ACC112 (cell line): ENCODE measurements at regions not wholly inside any gene's neighbourhood (a gene's known extent, or its start where the extent isn't known, plus 50 kb on each side); places are given as distances from the start of the nearest gene placed in this dataset.
A peak's percentile ranks its signal among the peaks of the same experiment; 100 is the strongest.

ENCODE experiments used
- H2AFZ ChIP-seq: fragments of 200-600 bp; sonication (generic); one replicate; pipeline ENCODE4 v1.6.0; 2017; ENCODE audit warnings: antibody characterized with exemption, low read length; ENCODE audit not compliant: unreplicated experiment
- H3K27ac ChIP-seq: fragments of 200-600 bp; sonication (generic); 2 replicates; pipeline ENCODE4 v1.5.1; 2014; ENCODE audit warnings: low read depth, mild to moderate bottlenecking, antibody characterized with exemption, low read length, moderate library complexity
- H3K27me3 ChIP-seq: fragments of 200-600 bp; sonication (generic); 2 replicates; pipeline ENCODE4 v1.6.1; 2014; ENCODE audit warnings: mild to moderate bottlenecking, antibody characterized with exemption, low read length, moderate library complexity, mixed read lengths; ENCODE audit not compliant: insufficient read depth
- H3K36me3 ChIP-seq: fragments of 200-600 bp; sonication (generic); 2 replicates; pipeline ENCODE4 v1.6.1; 2016; ENCODE audit warnings: mild to moderate bottlenecking, antibody characterized with exemption, low read length, moderate library complexity, mixed read lengths; ENCODE audit not compliant: insufficient read depth
- H3K4me1 ChIP-seq: fragments of 200-600 bp; sonication (generic); one replicate; pipeline ENCODE4 v1.6.1; 2016; ENCODE audit warnings: low read length, mixed read lengths; ENCODE audit not compliant: insufficient read depth, unreplicated experiment, control insufficient read depth
- H3K4me3 ChIP-seq: fragments of 200-600 bp; sonication (generic); 2 replicates; pipeline ENCODE4 v1.5.1; 2014; ENCODE audit warnings: mild to moderate bottlenecking, low read depth, low read length
- H3K79me2 ChIP-seq: fragments of 200-600 bp; sonication (generic); one replicate; pipeline ENCODE4 v1.6.0; 2016; ENCODE audit warnings: low read length; ENCODE audit not compliant: control insufficient read depth, unreplicated experiment, insufficient read depth

DNA sequence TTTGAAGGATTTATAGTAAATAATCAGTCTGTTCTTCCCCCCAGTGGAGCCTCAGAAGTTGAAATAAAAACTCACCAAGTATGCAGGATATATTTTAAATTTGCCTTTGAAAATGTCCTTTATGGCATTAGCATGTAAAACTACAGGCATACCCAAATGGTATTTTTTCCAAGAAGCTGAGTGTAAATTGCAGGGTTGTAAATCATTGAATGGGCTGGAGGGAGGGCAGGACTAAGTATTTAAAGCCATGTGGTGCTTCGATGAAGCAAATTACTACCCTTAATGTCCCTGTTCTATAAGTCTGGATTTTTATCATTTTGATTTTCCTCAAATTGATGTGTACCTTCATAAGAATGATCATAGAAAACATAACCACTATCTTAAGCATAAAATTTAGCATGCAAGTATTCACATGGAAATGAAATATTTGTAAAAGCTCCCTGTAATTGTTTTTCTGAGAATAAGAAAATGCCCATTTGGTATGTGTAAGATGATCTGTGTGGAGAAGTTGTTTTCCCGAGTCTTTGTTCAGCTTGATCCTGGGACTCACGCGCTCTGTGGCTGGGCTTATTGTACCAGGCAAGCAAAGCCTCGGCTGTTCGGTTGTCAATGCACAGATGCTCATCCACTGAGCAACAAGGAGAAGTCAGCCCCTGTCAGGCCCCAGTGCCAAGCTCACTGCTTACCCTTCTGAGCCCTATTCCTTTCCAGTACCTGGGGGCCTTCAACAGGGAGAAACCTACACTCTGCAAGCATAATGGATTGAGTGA, 66.7 kb downstream of the CD164 start:
- Histone ChIP-seq H3K27ac (no peak overlapping the region), H3K27me3 (no peaks in the 10 kb centered on the region), H3K79me2 (no peaks in the 10 kb centered on the region), H2AFZ (no peak overlapping the region), H3K4me3 (no peak overlapping the region), H3K4me1 (no peaks in the 10 kb centered on the region), H3K36me3 (no peaks in the 10 kb centered on the region)

DNA sequence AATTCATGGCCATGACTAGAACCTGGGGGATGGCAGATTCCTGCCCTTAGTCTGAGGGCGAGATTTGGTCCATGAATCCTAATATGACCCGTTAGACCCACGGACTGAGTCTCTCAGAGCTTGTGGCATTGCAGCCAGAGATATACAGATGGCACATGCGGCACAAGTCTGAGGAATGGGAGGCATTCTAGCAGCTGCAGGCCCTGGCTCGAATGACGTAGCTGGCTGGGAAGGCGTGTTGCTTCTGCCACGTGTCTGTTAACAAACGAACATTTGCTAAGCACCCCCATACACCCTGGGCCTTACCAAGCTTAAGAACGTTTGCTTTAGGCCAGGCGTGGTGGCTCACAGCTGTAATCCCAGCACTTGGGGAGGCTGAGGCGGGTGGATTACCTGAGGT, 68.0 kb downstream of the CD164 start:
- H2AFZ ChIP-seq = no peak overlapping the region

DNA sequence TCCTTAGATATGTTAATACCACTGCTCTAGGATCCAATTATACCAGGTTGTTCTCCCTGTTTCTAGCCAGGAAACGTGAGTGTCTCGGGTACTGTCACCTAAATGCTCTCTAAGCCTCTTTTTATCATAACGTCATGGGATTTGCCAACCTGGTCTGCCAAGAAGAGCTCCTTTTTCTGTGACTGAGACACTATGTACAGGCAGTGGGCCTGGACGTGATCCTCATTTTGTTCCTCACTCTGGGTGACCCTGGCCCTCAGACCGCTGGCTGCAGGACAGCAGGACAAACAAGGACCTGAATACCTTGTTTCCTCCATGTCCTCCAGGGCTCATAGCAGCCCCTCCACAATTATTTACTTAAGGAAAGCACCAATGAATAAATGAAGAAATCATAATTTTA, 69.1 kb downstream of the CD164 start:
- Histone ChIP-seq H3K27ac (no peak overlapping the region), H2AFZ (no peak overlapping the region), H3K79me2 (no peaks in the 10 kb centered on the region), H3K36me3 (no peaks in the 10 kb centered on the region), H3K27me3 (no peaks in the 10 kb centered on the region), H3K4me3 (no peak overlapping the region), H3K4me1 (no peaks in the 10 kb centered on the region)

More for the DNA sequence above, 68.0 kb downstream of the CD164 start:
- Histone ChIP-seq H3K27ac (no peak overlapping the region), H3K4me3 (no peak overlapping the region), H3K4me1 (no peaks in the 10 kb centered on the region), H3K27me3 (no peaks in the 10 kb centered on the region), H3K36me3 (no peaks in the 10 kb centered on the region), H3K79me2 (no peaks in the 10 kb centered on the region)

DNA sequence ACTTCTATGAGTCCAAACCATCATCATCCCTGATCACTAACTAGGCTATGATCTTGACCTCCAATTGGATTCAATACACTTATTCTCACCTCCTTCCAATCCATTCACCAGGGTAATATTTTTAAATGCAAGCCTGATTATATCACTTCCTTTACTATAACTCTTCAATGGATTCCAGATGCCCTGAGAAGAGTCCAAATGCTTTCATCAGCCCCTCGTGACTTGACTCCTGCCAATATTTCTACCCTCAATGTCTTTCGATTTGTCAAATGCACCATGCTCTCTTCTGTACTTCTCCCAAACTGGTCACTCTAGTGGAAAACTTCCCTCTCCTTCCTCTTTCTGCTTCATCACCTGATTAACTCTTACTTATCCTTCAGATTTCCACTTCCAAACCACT, 70.8 kb downstream of the CD164 start:
- Histone ChIP-seq H3K4me3 (no peak overlapping the region), H2AFZ (no peak overlapping the region), H3K79me2 (no peaks in the 10 kb centered on the region), H3K36me3 (no peaks in the 10 kb centered on the region), H3K4me1 (no peaks in the 10 kb centered on the region), H3K27ac (no peak overlapping the region), H3K27me3 (no peaks in the 10 kb centered on the region)

DNA sequence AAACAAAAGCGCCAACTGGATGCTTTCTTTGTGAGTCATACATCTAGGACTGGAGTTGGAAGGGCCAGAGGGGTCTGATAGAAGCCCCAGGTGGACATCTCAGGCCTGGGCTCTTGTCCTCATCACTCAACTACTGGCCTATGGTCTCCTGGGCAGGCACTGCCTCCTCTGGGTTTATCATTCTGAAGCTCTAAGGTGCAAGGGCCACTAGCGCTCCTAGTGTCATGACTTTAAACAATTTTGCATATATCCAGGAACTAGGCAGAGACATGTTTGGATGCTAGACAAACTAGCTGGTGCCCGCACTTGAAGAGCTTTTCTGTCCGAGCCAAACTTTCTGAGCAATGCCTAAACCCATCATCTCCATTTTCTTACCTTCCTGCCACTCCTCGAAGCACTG, 72.3 kb downstream of the CD164 start:
- H3K79me2 ChIP-seq = no peaks in the 10 kb centered on the region
- H3K36me3 ChIP-seq = no peaks in the 10 kb centered on the region

DNA sequence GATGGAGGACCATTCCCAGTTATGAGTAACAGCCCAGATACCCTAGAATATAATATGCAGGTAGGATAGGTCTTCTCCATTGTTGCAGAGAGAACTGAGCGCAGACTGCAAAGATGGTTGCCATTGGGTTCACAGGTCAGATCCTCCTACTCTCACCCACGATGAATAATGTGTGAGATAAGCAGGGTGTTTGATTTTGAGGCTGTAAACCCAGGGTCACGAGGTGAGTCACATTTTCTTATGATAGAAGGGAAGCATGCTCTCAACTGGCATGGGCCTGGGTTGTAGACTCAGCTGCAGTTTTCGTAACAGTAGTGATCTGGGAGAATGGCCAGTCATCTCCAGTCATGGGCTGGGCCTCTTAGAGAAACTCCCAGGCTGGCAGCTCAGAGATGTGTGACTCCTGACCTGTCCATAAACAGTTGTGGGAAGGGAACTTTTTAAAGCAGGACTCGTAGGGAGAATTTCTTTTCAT, 74.2 kb downstream of the CD164 start:
- H3K4me3 ChIP-seq = no peak overlapping the region
- no peaks in the 10 kb centered on the region for H3K4me1 ChIP-seq
- no peak overlapping the region for H3K27ac ChIP-seq
- H3K79me2 ChIP-seq = no peaks in the 10 kb centered on the region
- H3K27me3 ChIP-seq = no peaks in the 10 kb centered on the region
- H3K36me3 ChIP-seq = no peaks in the 10 kb centered on the region
- H2AFZ ChIP-seq = peak overlapping the region; percentile 3

More for the DNA sequence above, 72.3 kb downstream of the CD164 start:
- Histone ChIP-seq H3K27ac (no peak overlapping the region), H3K4me1 (no peaks in the 10 kb centered on the region), H3K4me3 (no peak overlapping the region), H3K27me3 (no peaks in the 10 kb centered on the region), H2AFZ (no peak overlapping the region)

DNA sequence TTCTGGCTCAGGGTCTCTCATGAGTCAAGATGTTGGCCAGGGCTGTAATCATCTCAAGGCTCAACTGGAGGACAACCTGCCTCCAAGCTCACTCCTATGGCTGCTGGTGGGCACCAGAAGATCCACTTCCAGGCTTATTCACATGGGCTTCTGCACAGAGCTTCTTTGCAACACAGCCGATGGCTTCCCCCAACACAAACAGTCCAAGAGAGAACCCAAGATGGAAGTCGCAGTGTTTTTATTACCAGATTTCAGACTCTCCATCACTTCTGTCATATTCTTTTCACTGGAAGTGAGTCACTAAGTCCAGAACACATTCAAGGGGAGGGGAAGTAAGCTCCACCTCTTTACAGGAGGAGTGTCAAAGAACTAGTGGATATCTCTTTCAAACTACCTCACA, 75.5 kb downstream of the CD164 start:
- Histone ChIP-seq H3K27me3 (peaks cover under 1% of the 10 kb centered on the region; the same call in 1 of the 2 replicates), H3K27ac (no peak overlapping the region), H3K79me2 (no peaks in the 10 kb centered on the region), H3K36me3 (no peaks in the 10 kb centered on the region), H2AFZ (no peak overlapping the region), H3K4me3 (no peak overlapping the region), H3K4me1 (no peaks in the 10 kb centered on the region)

DNA sequence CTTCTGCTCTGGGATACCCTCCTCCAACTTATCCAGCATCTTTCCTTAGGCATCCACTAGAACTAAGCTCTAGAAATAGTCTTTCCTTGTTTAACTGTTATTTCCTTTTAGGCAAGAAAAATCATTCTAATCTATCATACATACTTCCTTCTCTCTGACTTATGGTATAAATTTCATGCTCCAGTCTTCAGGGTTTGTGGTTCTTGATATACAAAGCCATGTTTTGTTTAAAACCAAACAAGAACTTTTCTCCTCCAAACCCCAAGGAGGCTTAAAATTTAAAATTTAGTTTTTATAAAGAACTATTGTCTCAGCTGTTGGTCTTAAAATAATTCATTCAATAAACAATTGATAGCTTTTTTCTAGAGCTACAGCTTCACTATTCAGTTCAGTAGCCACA, 77.2 kb downstream of the CD164 start:
- Histone ChIP-seq H3K79me2 (no peaks in the 10 kb centered on the region), H3K4me1 (no peaks in the 10 kb centered on the region)

DNA sequence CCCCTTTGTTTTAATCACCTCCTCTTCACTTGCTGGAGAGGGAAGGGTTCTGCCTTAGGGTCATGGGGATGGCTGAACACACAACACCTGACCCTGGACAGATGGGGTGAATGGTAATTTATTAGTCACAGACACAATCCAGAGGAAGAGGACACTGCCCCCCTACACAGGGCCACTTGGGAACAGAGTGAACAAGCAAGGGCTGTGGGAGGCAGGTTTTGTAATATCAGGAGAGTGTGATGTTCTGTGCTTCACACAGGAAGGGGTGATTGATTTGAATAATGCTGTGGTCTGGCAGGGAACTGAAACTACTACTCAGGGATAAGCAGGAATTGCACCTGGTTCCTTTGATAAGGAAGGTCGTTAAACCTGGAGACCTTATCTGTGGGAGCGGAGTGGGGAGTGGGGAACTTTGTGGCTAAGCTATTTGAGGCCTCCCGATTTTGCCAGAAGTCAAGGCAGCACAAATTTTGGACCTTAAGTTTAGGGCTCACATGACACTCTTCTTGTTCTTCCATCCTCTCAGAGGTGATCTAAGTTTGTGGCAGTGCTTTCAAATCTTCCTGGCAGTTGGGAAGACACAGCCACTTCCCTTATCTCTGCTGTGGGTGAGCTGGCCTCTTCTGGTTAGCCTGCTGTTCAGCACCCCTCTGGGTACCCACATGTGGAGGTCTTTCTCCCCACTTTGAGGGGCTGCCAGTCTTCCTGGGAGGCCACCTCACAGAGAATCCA, 77.8 kb downstream of the CD164 start:
- Histone ChIP-seq H3K27ac (no peak overlapping the region), H2AFZ (no peak overlapping the region), H3K27me3 (peaks cover 5% of the 10 kb centered on the region; the same call in 1 of the 2 replicates), H3K4me1 (no peaks in the 10 kb centered on the region), H3K79me2 (no peaks in the 10 kb centered on the region), H3K4me3 (no peak overlapping the region), H3K36me3 (no peaks in the 10 kb centered on the region)

More for the DNA sequence above, 77.2 kb downstream of the CD164 start:
- H3K36me3 ChIP-seq = no peaks in the 10 kb centered on the region
- peaks cover 4% of the 10 kb centered on the region; the same call in 1 of the 2 replicates for H3K27me3 ChIP-seq
- no peak overlapping the region for H3K27ac ChIP-seq
- no peak overlapping the region for H2AFZ ChIP-seq
- no peak overlapping the region for H3K4me3 ChIP-seq

DNA sequence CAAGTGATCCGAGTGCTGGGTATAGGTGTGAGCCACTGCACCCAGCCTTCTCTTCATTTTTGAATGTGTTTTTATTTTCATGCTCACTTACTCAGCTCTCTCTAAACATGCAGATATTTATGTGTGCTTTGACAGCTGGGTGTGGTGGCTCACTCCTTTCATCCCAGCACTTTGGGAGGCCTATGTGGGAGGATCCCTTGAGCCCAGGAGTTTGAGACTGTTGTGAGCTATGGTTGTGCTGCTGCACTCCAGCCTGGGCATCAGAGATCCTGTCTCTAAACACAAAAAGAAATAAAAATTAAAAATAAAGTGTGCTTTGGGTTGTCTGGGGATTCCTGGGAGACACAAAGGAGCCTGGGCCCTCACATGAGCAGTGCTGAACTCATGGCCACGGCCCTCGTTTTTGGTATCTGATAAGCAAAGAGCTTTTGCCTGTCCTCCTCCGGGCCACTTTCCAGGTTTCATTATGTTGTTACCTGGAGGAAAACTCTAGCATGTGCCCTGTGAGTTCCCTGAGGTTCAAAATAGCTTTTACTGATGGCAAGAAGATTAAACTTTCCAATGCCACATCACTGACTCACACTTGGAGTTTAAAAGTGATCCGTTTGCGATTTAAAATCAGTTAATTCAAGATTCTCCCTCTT, 78.5 kb downstream of the CD164 start:
- Histone ChIP-seq H2AFZ (no peak overlapping the region), H3K4me1 (no peaks in the 10 kb centered on the region), H3K79me2 (no peaks in the 10 kb centered on the region), H3K27ac (no peak overlapping the region), H3K36me3 (no peaks in the 10 kb centered on the region), H3K4me3 (no peak overlapping the region), H3K27me3 (peaks cover 9% of the 10 kb centered on the region; the same call in 1 of the 2 replicates)
